HuH-7 (cell line): ENCODE measurements at regions not wholly inside any gene's neighbourhood (a gene's known extent, or its start where the extent isn't known, plus 50 kb on each side); places are given as distances from the start of the nearest gene placed in this dataset.

Source experiments
- DNase-seq: peaks from one replicate; pipeline ENCODE4 v3.0.0; 2011; ENCODE audit warnings: low spot score

- no peak for DNase-seq
Observed at GRCh38 chr22:49623176-49623575, 204.5 kb downstream of the BRD1 start.

- no peak for DNase-seq
Observed at GRCh38 chr22:49622241-49623105, 205.2 kb downstream of the BRD1 start.

GRCh38 chr22:49621601-49622210 lies 206.0 kb downstream of the BRD1 start:
- no peak for DNase-seq

GRCh38 chr22:49620666-49621065 lies 207.0 kb downstream of the BRD1 start:
- no peak for DNase-seq

GRCh38 chr22:49620003-49620556 lies 207.6 kb downstream of the BRD1 start:
- DNase-seq = no peak

- no peak for DNase-seq
Observed at GRCh38 chr22:49619301-49619700, 208.4 kb downstream of the BRD1 start.

GRCh38 chr22:49618677-49618953 lies 209.1 kb downstream of the BRD1 start:
- no peak for DNase-seq

- DNase-seq = no peak
Observed at GRCh38 chr22:49617866-49618676, 209.6 kb downstream of the BRD1 start.

GRCh38 chr22:49617264-49617663 lies 210.4 kb downstream of the BRD1 start:
- no peak for DNase-seq

GRCh38 chr22:49616356-49617231 lies 211.1 kb downstream of the BRD1 start:
- DNase-seq = no peak

GRCh38 chr22:49614966-49615965 lies 212.4 kb downstream of the BRD1 start:
- no peak for DNase-seq

- DNase-seq = no peak
Observed at GRCh38 chr22:49613511-49614270, 214.0 kb downstream of the BRD1 start.

GRCh38 chr22:49613108-49613507 lies 214.6 kb downstream of the BRD1 start:
- DNase-seq = no peak

- no peak for DNase-seq
Observed at GRCh38 chr22:49609207-49609876, 218.3 kb downstream of the BRD1 start.

- DNase-seq = no peak
Observed at GRCh38 chr22:49608660-49609059, 219.0 kb downstream of the BRD1 start.

- DNase-seq = no peak
Observed at GRCh38 chr22:49608228-49608627, 219.4 kb downstream of the BRD1 start.

- DNase-seq = no peak
Observed at GRCh38 chr22:49607821-49608220, 219.9 kb downstream of the BRD1 start.

GRCh38 chr22:49606562-49607290 lies 220.9 kb downstream of the BRD1 start:
- no peak for DNase-seq
